ENCODE measurements at regions not wholly inside any gene's neighbourhood (a gene's known extent, or its start where the extent isn't known, plus 50 kb on each side); places are given as distances from the start of the nearest gene placed in this dataset.
A peak's percentile ranks its signal among the peaks of the same experiment; 100 is the strongest.

DNA sequence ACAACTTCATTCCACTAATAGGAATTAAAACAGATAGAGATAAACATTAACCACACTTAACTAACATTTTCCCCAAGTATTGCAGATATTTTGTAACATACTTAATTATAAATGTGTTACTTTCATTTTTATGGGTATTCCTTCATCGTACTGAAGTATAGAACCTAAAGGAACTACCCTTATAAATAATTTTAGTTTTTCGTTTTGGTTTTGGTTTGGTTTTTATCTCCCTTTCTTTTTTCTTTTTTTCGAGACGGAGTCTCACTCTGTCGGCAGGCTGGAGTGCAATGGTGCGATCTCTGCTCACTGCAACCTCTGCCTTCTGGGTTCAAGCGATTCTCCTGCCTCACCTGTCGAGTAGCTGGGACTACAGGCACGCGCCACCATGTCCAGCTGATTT lies 60.1 kb upstream of the LMNB1 start:
- TF ChIP-seq ZNF274 (IDR thresholded peaks at IDR 0.05; ENCODE audit: low read depth, low read length), result no peak
- TF ChIP-seq SUZ12 (IDR thresholded peaks at IDR 0.05; ENCODE audit: extremely low read depth, insufficient read depth, insufficient read length), result no peak
- no peak for TF ChIP-seq YY1 (IDR thresholded peaks at IDR 0.05; ENCODE audit: insufficient read depth, insufficient read length)
- no peak for DNase-seq (ENCODE audit: low read depth, low spot score)
- H3K4me3 ChIP-seq (ENCODE audit: insufficient read length, low read depth), result no peak overlapping the region
- no peaks in the 10 kb centered on the region for H3K4me1 ChIP-seq (ENCODE audit: insufficient read depth, insufficient read length)
- H3K9me3 ChIP-seq (ENCODE audit: insufficient read depth, low read length), result no peaks in the 10 kb centered on the region
- no peak overlapping the region for H3K9ac ChIP-seq (ENCODE audit: insufficient read length, low read depth)
- H3K36me3 ChIP-seq (ENCODE audit: insufficient read depth, insufficient read length, low read length), result no peaks in the 10 kb centered on the region
- H3K27me3 ChIP-seq (ENCODE audit: insufficient read depth, insufficient read length), result no peaks in the 10 kb centered on the region

DNA sequence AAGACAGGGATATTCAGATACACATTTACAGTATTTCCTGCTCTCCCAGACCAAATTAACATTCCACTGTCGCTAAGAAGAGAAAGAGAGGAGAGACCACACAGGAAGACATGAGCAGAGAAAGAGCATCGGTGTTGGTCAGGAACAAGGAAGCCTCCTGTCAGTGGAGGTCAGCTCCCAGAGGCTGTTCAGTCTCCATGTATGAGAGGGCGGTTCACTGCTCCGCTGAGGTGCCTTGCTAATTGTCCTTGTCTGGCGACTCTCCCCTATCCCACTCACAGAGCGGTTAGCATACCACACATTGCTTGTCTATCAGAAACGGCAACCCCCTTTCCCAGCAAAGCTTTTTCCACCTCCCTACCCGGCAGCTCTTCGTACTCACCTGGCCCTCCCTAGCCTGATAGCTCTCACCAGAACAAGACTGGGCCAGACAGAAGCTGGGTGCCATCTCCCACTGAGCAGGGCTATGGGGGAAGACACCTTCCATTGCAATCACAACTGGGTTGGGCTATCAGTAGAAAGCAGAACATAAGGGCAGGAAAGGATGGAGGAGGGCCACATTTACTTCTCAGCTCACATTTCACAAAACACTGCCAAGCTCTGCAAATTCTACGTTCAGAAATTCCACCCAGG lies 58.6 kb upstream of the LMNB1 start:
- Histone ChIP-seq H3K27me3 (ENCODE audit: insufficient read depth, insufficient read length) (no peaks in the 10 kb centered on the region), H3K9me3 (ENCODE audit: insufficient read depth, low read length) (no peaks in the 10 kb centered on the region), H3K4me3 (ENCODE audit: insufficient read length, low read depth) (no peak overlapping the region), H3K4me1 (ENCODE audit: insufficient read depth, insufficient read length) (no peaks in the 10 kb centered on the region), H3K9ac (ENCODE audit: insufficient read length, low read depth) (no peak overlapping the region), H3K36me3 (ENCODE audit: insufficient read depth, insufficient read length, low read length) (no peaks in the 10 kb centered on the region)
- DNase-seq (ENCODE audit: low read depth, low spot score), result peak; percentile 51
- TF ChIP-seq SUZ12 (IDR thresholded peaks at IDR 0.05; ENCODE audit: extremely low read depth, insufficient read depth, insufficient read length) (no peak), ZNF274 (IDR thresholded peaks at IDR 0.05; ENCODE audit: low read depth, low read length) (no peak), YY1 (IDR thresholded peaks at IDR 0.05; ENCODE audit: insufficient read depth, insufficient read length) (no peak)

DNA sequence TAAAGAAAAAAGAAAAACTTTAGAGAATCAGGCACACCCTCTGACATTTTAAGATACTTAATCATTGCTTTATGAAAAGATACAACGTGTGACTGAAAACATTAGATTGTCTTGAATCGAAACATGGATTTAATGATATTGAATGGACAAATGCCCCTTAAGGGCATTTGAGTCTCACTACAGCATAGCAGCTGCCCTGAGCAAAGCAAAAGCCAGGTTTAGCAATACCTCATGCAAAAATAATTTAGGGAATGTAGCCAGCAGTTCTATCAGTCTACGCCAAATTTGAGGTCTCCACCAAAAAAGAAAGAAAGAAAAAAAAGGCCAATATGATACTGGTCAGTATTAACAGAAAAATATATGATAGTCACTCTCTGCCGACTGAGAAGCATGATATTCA lies 56.6 kb upstream of the LMNB1 start:
- no peaks in the 10 kb centered on the region for H3K9me3 ChIP-seq (ENCODE audit: insufficient read depth, low read length)
- no peak for TF ChIP-seq SUZ12 (IDR thresholded peaks at IDR 0.05; ENCODE audit: extremely low read depth, insufficient read depth, insufficient read length)
- TF ChIP-seq YY1 (IDR thresholded peaks at IDR 0.05; ENCODE audit: insufficient read depth, insufficient read length), result no peak
- TF ChIP-seq ZNF274 (IDR thresholded peaks at IDR 0.05; ENCODE audit: low read depth, low read length), result no peak
- H3K27me3 ChIP-seq (ENCODE audit: insufficient read depth, insufficient read length), result no peaks in the 10 kb centered on the region
- H3K36me3 ChIP-seq (ENCODE audit: insufficient read depth, insufficient read length, low read length), result no peaks in the 10 kb centered on the region
- DNase-seq (ENCODE audit: low read depth, low spot score), result no peak
- no peaks in the 10 kb centered on the region for H3K4me1 ChIP-seq (ENCODE audit: insufficient read depth, insufficient read length)
- H3K4me3 ChIP-seq (ENCODE audit: insufficient read length, low read depth), result no peak overlapping the region
- no peak overlapping the region for H3K9ac ChIP-seq (ENCODE audit: insufficient read length, low read depth)

- H3K4me1 ChIP-seq (ENCODE audit: insufficient read depth, insufficient read length), result no peaks in the 10 kb centered on the region
- no peaks in the 10 kb centered on the region for H3K27me3 ChIP-seq (ENCODE audit: insufficient read depth, insufficient read length)
- TF ChIP-seq ZNF274 (IDR thresholded peaks at IDR 0.05; ENCODE audit: low read depth, low read length) (no peak), YY1 (IDR thresholded peaks at IDR 0.05; ENCODE audit: insufficient read depth, insufficient read length) (no peak), SUZ12 (IDR thresholded peaks at IDR 0.05; ENCODE audit: extremely low read depth, insufficient read depth, insufficient read length) (no peak)
- H3K4me3 ChIP-seq (ENCODE audit: insufficient read length, low read depth), result no peak overlapping the region
- no peaks in the 10 kb centered on the region for H3K36me3 ChIP-seq (ENCODE audit: insufficient read depth, insufficient read length, low read length)
- DNase-seq (ENCODE audit: low read depth, low spot score), result no peak
- no peaks in the 10 kb centered on the region for H3K9me3 ChIP-seq (ENCODE audit: insufficient read depth, low read length)
- no peak overlapping the region for H3K9ac ChIP-seq (ENCODE audit: insufficient read length, low read depth)
Observed at GRCh38 chr5:126723643-126724042, 53.3 kb upstream of the LMNB1 start.
